ENCODE measurements at regions not wholly inside any gene's neighbourhood (a gene's known extent, or its start where the extent isn't known, plus 50 kb on each side); places are given as distances from the start of the nearest gene placed in this dataset.
A peak's percentile ranks its signal among the peaks of the same experiment; 100 is the strongest.
"Not testable (repeated sequence)": the region's sequence is repeated elsewhere in the genome, so short reads cannot be mapped to it uniquely, and the experiment has no call there.

GRCh38 chr17:21558921-21559320 is 133.4 kb upstream of the KCNJ18 start:
- not testable (repeated sequence) for DNase-seq

GRCh38 chr17:21564262-21564661 is 128.1 kb upstream of the KCNJ18 start:
- DNase-seq, result no peak

- DNase-seq, result not testable (repeated sequence)
These were observed 127.6 kb upstream of the KCNJ18 start for GRCh38 chr17:21564757-21565156.

- not testable (repeated sequence) for DNase-seq
These were observed 121.9 kb upstream of the KCNJ18 start for GRCh38 chr17:21570427-21570826.

GRCh38 chr17:21572148-21572547 is 120.2 kb upstream of the KCNJ18 start:
- not testable (repeated sequence) for DNase-seq

GRCh38 chr17:21573271-21573960 is 118.9 kb upstream of the KCNJ18 start:
- not testable (repeated sequence) for DNase-seq

- peak; percentile 4 for DNase-seq
These were observed 118.2 kb upstream of the KCNJ18 start for GRCh38 chr17:21573961-21574610.

- DNase-seq, result not testable (repeated sequence)
These were observed 117.6 kb upstream of the KCNJ18 start for GRCh38 chr17:21574611-21575255.

- DNase-seq, result not testable (repeated sequence)
These were observed 113.5 kb upstream of the KCNJ18 start for GRCh38 chr17:21578783-21579182.

- no peak for DNase-seq
These were observed 99.5 kb upstream of the KCNJ18 start for GRCh38 chr17:21592774-21593173.

- not testable (repeated sequence) for DNase-seq
These were observed 98.7 kb upstream of the KCNJ18 start for GRCh38 chr17:21593452-21594105.

GRCh38 chr17:21595086-21595485 is 97.2 kb upstream of the KCNJ18 start:
- DNase-seq, result no peak

GRCh38 chr17:21602176-21602575 is 90.1 kb upstream of the KCNJ18 start:
- no peak for DNase-seq

- not testable (repeated sequence) for DNase-seq
These were observed 89.0 kb upstream of the KCNJ18 start for GRCh38 chr17:21603292-21603691.

- not testable (repeated sequence) for DNase-seq
These were observed 80.9 kb upstream of the KCNJ18 start for GRCh38 chr17:21611443-21611842.

GRCh38 chr17:21612123-21613070 is 79.9 kb upstream of the KCNJ18 start:
- DNase-seq, result not testable (repeated sequence)

- no peak for DNase-seq
These were observed 79.3 kb upstream of the KCNJ18 start for GRCh38 chr17:21613071-21613429.

GRCh38 chr17:21626987-21627386 is 65.3 kb upstream of the KCNJ18 start:
- not testable (repeated sequence) for DNase-seq

Data from hematopoietic multipotent progenitor cell treated with erythropoietin and hydrocortisone succinate and interleukin-3 and kit ligand, for 8 days (in vitro differentiated cells).